Panc1 (cell line): ENCODE measurements at regions not wholly inside any gene's neighbourhood (a gene's known extent, or its start where the extent isn't known, plus 50 kb on each side); places are given as distances from the start of the nearest gene placed in this dataset.

Experiments used
- ATAC-seq: fragments of 200-7000 bp; cut with Tn5 transposase; 2 replicates; pipeline ENCODE4 v1.9.1; 2020; ENCODE audit warnings: mild to moderate bottlenecking, moderate library complexity
- BruUV-seq: library from RNA; stranded (reverse); fragments of 400-500 nt; replicated peaks from 2 replicates; lab custom pipeline; 2021; lab: Mats Ljungman, UMichigan
- CTCF ChIA-PET: fragments of 300-600 bp; sonication (Branson Sonifier 250); formaldehyde crosslinking; loops from one replicate; lab custom pipeline; 2022; ENCODE audit warnings: antibody characterized with exemption; lab: Charles Lee
- POLR2A ChIA-PET: fragments of 300-600 bp; sonication (Branson Sonifier 250); formaldehyde crosslinking; loops from one replicate; lab custom pipeline; 2022; ENCODE audit warnings: antibody characterized with exemption; lab: Charles Lee
- DNase-seq: peaks from one replicate; pipeline ENCODE4 v3.0.0-alpha.2; 2010; ENCODE audit warnings: low read depth, low spot score
- H3K27ac ChIP-seq: 2 replicates; pipeline ENCODE4 v1.5.1; 2011; ENCODE audit warnings: mild to moderate bottlenecking, low read length, inconsistent platforms
- H3K27me3 ChIP-seq: fragments of 200-500 bp; sonication (Bioruptor generic); 2 replicates; pipeline ENCODE4 v1.6.0; 2014; ENCODE audit warnings: low read length, inconsistent platforms; ENCODE audit not compliant: control insufficient read depth, insufficient read depth
- H3K36me3 ChIP-seq: fragments of 200-500 bp; sonication (Bioruptor generic); 2 replicates; pipeline ENCODE4 v1.5.1; 2014; ENCODE audit warnings: inconsistent platforms, mild to moderate bottlenecking, low read length, moderate library complexity; ENCODE audit not compliant: control insufficient read depth, insufficient read depth
- H3K4me1 ChIP-seq: 2 replicates; pipeline ENCODE4 v1.5.1; 2011; ENCODE audit warnings: inconsistent platforms, mild to moderate bottlenecking, low read length, moderate library complexity; ENCODE audit not compliant: control insufficient read depth, insufficient read depth
- H3K4me3 ChIP-seq, 2 experiments: 2 replicates each; pipeline ENCODE4 v1.5.1; 2011 to 2012; ENCODE audit warnings: low read depth in 2 of 2, low read length in 2 of 2, mild to moderate bottlenecking in 2 of 2, inconsistent platforms in 1 of 2, moderate library complexity in 1 of 2
- H3K9me3 ChIP-seq: fragments of 200-500 bp; sonication (Bioruptor generic); 2 replicates; pipeline ENCODE4 v1.5.1; 2014; ENCODE audit warnings: low read depth, mild to moderate bottlenecking, inconsistent platforms, low read length, moderate library complexity; ENCODE audit not compliant: control insufficient read depth, insufficient read depth
- CTCF ChIP-seq: fragments of 450-650 bp; IDR thresholded peaks from 2 replicates; pipeline ENCODE4 v1.5.1; 2017; ENCODE audit warnings: mild to moderate bottlenecking
- POLR2AphosphoS5 ChIP-seq: IDR thresholded peaks from 2 replicates; pipeline ENCODE4 v1.6.1; 2012; ENCODE audit warnings: mild to moderate bottlenecking, low read depth, low read length, moderate library complexity
- REST ChIP-seq, 2 experiments: IDR thresholded peaks; 2 replicates each; pipeline ENCODE4 v1.6.1; 2011 to 2012; ENCODE audit warnings: low read depth in 2 of 2, control low read depth in 1 of 2, low read length in 1 of 2, mild to moderate bottlenecking in 1 of 2, moderate library complexity in 1 of 2; ENCODE audit not compliant: insufficient read depth in 1 of 2
- SIN3A ChIP-seq: IDR thresholded peaks from 2 replicates; pipeline ENCODE4 v1.6.1; 2012; ENCODE audit warnings: low read depth, mild to moderate bottlenecking, low read length, moderate library complexity, borderline replicate concordance; ENCODE audit not compliant: insufficient read depth
- TCF7L2 ChIP-seq: IDR thresholded peaks from 2 replicates; pipeline ENCODE4 v1.6.1; 2011; ENCODE audit warnings: mild to moderate bottlenecking, low read depth, low read length, inconsistent platforms
- in situ Hi-C: cut with HindIII; loops from 2 replicates; pipeline ENCODE4 v1.10.0; 2016; ENCODE audit warnings: low sequenced_read_pairs, low pct_unique_long_range_greater_than_20kb
- intact Hi-C: fragments of 100-400 bp; cut with micrococcal nuclease; formaldehyde crosslinking; loops from one replicate; pipeline ENCODE4 v1.10.0; 2022; ENCODE audit not compliant: unreplicated experiment

GRCh38 chr1:60421965-60422364 is 348.4 kb upstream of the C1orf87 start:
- H3K4me1 ChIP-seq: no peaks in the 10 kb centered on the region
- DNase-seq (no peak), ATAC-seq (no peak)
- no peak for TF ChIP-seq REST (IDR thresholded peaks at IDR 0.05; ENCODE audit: insufficient read depth in 1 of 2, low read depth in 2 of 2, low read length in 1 of 2)
- TF ChIP-seq CTCF: no peak
- no TSS peak for BruUV-seq
- no peak overlapping the region for H3K27ac ChIP-seq
- POLR2A ChIA-PET: no interaction called here
- H3K27me3 ChIP-seq: no peaks in the 10 kb centered on the region
- CTCF ChIA-PET: no interaction called here
- intact Hi-C loops (no loop called here), in situ Hi-C loops (no loop called here)
- no peaks in the 10 kb centered on the region for H3K9me3 ChIP-seq
- no peak overlapping the region for H3K4me3 ChIP-seq
- H3K36me3 ChIP-seq: no peaks in the 10 kb centered on the region

- H3K4me3 ChIP-seq: no peak overlapping the region
- ATAC-seq (no peak), DNase-seq (no peak)
- no peak overlapping the region for H3K27ac ChIP-seq
- no peaks in the 10 kb centered on the region for H3K36me3 ChIP-seq
- H3K4me1 ChIP-seq: no peaks in the 10 kb centered on the region
- H3K9me3 ChIP-seq: no peaks in the 10 kb centered on the region
- H3K27me3 ChIP-seq: no peaks in the 10 kb centered on the region
- ChIA-PET CTCF (interaction anchor here (0.6 kb wide), 1 partner anchor 286 kb away, joined by 6 read pairs; no protein-coding TSS in a partner anchor), POLR2A (no interaction called here)
- TF ChIP-seq REST (IDR thresholded peaks at IDR 0.05; ENCODE audit: insufficient read depth in 1 of 2, low read depth in 2 of 2, low read length in 1 of 2) (no peak), POLR2AphosphoS5 (no peak), TCF7L2 (no peak), CTCF (no peak), SIN3A (no peak)
- in situ Hi-C loops (no loop called here), intact Hi-C loops (no loop called here)
- no TSS peak for BruUV-seq
Observed at GRCh38 chr1:60419023-60419422, 345.5 kb upstream of the C1orf87 start.
